ENCODE measurements at regions not wholly inside any gene's neighbourhood (a gene's known extent, or its start where the extent isn't known, plus 50 kb on each side); places are given as distances from the start of the nearest gene placed in this dataset.

- H3K79me2 ChIP-seq (ENCODE audit: insufficient read depth, low read depth) = no peaks in the 10 kb centered on the region
- no peak overlapping the region for H3K4me2 ChIP-seq
- no peak overlapping the region for H3K4me3 ChIP-seq (IDR thresholded peaks at IDR 0.05; ENCODE audit: insufficient read depth, low read depth, low read length)
- no peak overlapping the region for H2AFZ ChIP-seq (ENCODE audit: low read depth)
- H3K27me3 ChIP-seq (ENCODE audit: insufficient read depth, low read depth) = no peaks in the 10 kb centered on the region
- TF ChIP-seq, protein P1, sequence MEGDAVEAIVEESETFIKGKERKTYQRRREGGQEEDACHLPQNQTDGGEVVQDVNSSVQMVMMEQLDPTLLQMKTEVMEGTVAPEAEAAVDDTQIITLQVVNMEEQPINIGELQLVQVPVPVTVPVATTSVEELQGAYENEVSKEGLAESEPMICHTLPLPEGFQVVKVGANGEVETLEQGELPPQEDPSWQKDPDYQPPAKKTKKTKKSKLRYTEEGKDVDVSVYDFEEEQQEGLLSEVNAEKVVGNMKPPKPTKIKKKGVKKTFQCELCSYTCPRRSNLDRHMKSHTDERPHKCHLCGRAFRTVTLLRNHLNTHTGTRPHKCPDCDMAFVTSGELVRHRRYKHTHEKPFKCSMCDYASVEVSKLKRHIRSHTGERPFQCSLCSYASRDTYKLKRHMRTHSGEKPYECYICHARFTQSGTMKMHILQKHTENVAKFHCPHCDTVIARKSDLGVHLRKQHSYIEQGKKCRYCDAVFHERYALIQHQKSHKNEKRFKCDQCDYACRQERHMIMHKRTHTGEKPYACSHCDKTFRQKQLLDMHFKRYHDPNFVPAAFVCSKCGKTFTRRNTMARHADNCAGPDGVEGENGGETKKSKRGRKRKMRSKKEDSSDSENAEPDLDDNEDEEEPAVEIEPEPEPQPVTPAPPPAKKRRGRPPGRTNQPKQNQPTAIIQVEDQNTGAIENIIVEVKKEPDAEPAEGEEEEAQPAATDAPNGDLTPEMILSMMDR (conservative IDR thresholded peaks at IDR 0.05; ENCODE audit: low read depth, low read length) = no peak
- H3K27ac ChIP-seq = no peak overlapping the region
- H4K20me1 ChIP-seq (ENCODE audit: insufficient read depth) = no peaks in the 10 kb centered on the region
- H3K4me1 ChIP-seq (ENCODE audit: low read depth, poor library complexity, severe bottlenecking) = peaks cover 8% of the 10 kb centered on the region
- no peaks in the 10 kb centered on the region for H3K36me3 ChIP-seq (ENCODE audit: insufficient read depth)
- H3K9ac ChIP-seq = no peak overlapping the region
These were observed 96.4 kb upstream of the DUSP22 start for GRCh38 chr6:195861-196360.

- no peak overlapping the region for H2AFZ ChIP-seq (ENCODE audit: low read depth)
- TF ChIP-seq, protein P1 (conservative IDR thresholded peaks at IDR 0.05; ENCODE audit: low read depth, low read length) = no peak
- no peak overlapping the region for H3K9ac ChIP-seq
- no peak overlapping the region for H3K27ac ChIP-seq
- no peak overlapping the region for H3K4me3 ChIP-seq (IDR thresholded peaks at IDR 0.05; ENCODE audit: insufficient read depth, low read depth, low read length)
- no peaks in the 10 kb centered on the region for H3K27me3 ChIP-seq (ENCODE audit: insufficient read depth, low read depth)
- H3K4me1 ChIP-seq (ENCODE audit: low read depth, poor library complexity, severe bottlenecking) = peaks cover 6% of the 10 kb centered on the region
- no peak overlapping the region for H3K4me2 ChIP-seq
- no peaks in the 10 kb centered on the region for H3K79me2 ChIP-seq (ENCODE audit: insufficient read depth, low read depth)
- no peaks in the 10 kb centered on the region for H3K36me3 ChIP-seq (ENCODE audit: insufficient read depth)
- H4K20me1 ChIP-seq (ENCODE audit: insufficient read depth) = no peaks in the 10 kb centered on the region
These were observed 95.7 kb upstream of the DUSP22 start for GRCh38 chr6:196543-196942.

DNA sequence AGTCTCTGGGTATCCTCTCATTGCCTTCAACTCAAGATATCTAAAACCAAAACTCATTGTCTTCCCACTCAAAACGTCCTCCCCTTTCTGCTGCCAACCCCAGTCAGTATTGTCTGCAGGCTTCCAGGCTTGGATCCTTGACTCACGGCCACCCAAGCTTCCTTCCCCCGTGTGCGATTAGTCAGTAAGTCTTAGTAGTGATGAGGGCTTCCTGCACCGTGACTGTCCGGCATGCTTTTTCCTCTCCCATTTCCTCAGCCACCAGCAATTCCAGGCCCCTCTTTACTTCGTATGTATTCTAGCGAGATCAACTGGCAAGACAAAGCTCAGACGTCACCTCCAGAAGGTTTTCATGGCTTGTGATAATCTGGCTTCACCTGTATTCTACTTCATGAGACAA lies 88.6 kb upstream of the DUSP22 start:
- no peak overlapping the region for H3K27ac ChIP-seq
- no peak overlapping the region for H3K9ac ChIP-seq
- no peaks in the 10 kb centered on the region for H3K27me3 ChIP-seq (ENCODE audit: insufficient read depth, low read depth)
- no peaks in the 10 kb centered on the region for H3K79me2 ChIP-seq (ENCODE audit: insufficient read depth, low read depth)
- no peak overlapping the region for H3K4me3 ChIP-seq (IDR thresholded peaks at IDR 0.05; ENCODE audit: insufficient read depth, low read depth, low read length)
- H3K4me1 ChIP-seq (ENCODE audit: low read depth, poor library complexity, severe bottlenecking) = no peaks in the 10 kb centered on the region
- no peaks in the 10 kb centered on the region for H4K20me1 ChIP-seq (ENCODE audit: insufficient read depth)
- H3K4me2 ChIP-seq = no peak overlapping the region
- H3K36me3 ChIP-seq (ENCODE audit: insufficient read depth) = no peaks in the 10 kb centered on the region
- TF ChIP-seq, protein P1 (conservative IDR thresholded peaks at IDR 0.05; ENCODE audit: low read depth, low read length) = no peak
- H2AFZ ChIP-seq (ENCODE audit: low read depth) = no peak overlapping the region

DNA sequence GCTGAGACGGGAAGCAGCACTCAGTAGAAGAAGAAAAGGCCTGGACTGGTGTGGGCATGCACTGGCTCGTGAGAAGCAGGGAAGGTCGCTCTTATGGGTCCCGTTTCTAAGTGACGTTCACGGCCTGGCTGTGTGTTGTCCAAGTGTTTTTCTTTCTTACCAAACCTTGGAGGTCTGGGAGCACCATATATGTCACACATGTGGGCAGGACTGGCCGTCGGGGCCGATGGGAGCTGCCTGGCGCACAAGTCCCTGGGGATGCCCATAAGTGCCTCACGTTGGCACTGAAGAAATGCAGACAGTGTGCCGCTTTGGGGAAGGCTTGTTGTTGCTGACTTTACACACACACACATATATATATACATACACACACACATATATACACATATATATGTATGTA lies 86.0 kb upstream of the DUSP22 start:
- H3K4me1 ChIP-seq (ENCODE audit: low read depth, poor library complexity, severe bottlenecking) = no peaks in the 10 kb centered on the region
- no peak overlapping the region for H3K4me3 ChIP-seq (IDR thresholded peaks at IDR 0.05; ENCODE audit: insufficient read depth, low read depth, low read length)
- H3K79me2 ChIP-seq (ENCODE audit: insufficient read depth, low read depth) = no peaks in the 10 kb centered on the region
- no peaks in the 10 kb centered on the region for H3K36me3 ChIP-seq (ENCODE audit: insufficient read depth)
- TF ChIP-seq, protein P1 (conservative IDR thresholded peaks at IDR 0.05; ENCODE audit: low read depth, low read length) = no peak
- no peaks in the 10 kb centered on the region for H3K27me3 ChIP-seq (ENCODE audit: insufficient read depth, low read depth)
- H3K9ac ChIP-seq = no peak overlapping the region
- H4K20me1 ChIP-seq (ENCODE audit: insufficient read depth) = no peaks in the 10 kb centered on the region
- no peak overlapping the region for H2AFZ ChIP-seq (ENCODE audit: low read depth)
- no peak overlapping the region for H3K4me2 ChIP-seq
- no peak overlapping the region for H3K27ac ChIP-seq
